Effector memory CD8-positive, alpha-beta T cell (primary cell): ENCODE measurements at regions not wholly inside any gene's neighbourhood (a gene's known extent, or its start where the extent isn't known, plus 50 kb on each side); places are given as distances from the start of the nearest gene placed in this dataset.
"Not testable (repeated sequence)": the region's sequence is repeated elsewhere in the genome, so short reads cannot be mapped to it uniquely, and the experiment has no call there.

ENCODE experiments used
- ATAC-seq: fragments of 150-1000 bp; cut with Tn5 transposase; replicated peaks from 2 replicates; pipeline ENCODE4 v1.10.0; 2021; ENCODE audit warnings: mild to moderate bottlenecking, moderate library complexity
- DNase-seq, 3 experiments: peaks; one replicate each; pipeline ENCODE4 v3.0.0; 2021
- H3K27ac Mint-ChIP-seq, 2 donors: one replicate each; pipeline ENCODE4 v1.8.0; 2022; ENCODE audit warnings: mild to moderate bottlenecking in 2 of 2, mixed read lengths in 2 of 2, moderate library complexity in 2 of 2
- H3K27me3 Mint-ChIP-seq, 2 donors: one replicate each; pipeline ENCODE4 v1.8.0; 2022; ENCODE audit warnings: mixed read lengths in 2 of 2
- H3K36me3 Mint-ChIP-seq: one replicate; pipeline ENCODE4 v1.8.0; 2022; ENCODE audit warnings: mild to moderate bottlenecking, moderate library complexity, mixed read lengths; ENCODE audit not compliant: insufficient read depth
- H3K4me1 Mint-ChIP-seq, 2 donors: one replicate each; pipeline ENCODE4 v1.8.0; 2022; ENCODE audit warnings: low read depth in 2 of 2, mixed read lengths in 2 of 2
- H3K4me3 Mint-ChIP-seq, 2 donors: one replicate each; pipeline ENCODE4 v1.8.0; 2022; ENCODE audit warnings: mild to moderate bottlenecking in 2 of 2, mixed read lengths in 2 of 2, moderate library complexity in 2 of 2
- H3K9me3 Mint-ChIP-seq, 2 donors: one replicate each; pipeline ENCODE4 v1.8.0; 2022; ENCODE audit warnings: mixed read lengths in 2 of 2

DNA sequence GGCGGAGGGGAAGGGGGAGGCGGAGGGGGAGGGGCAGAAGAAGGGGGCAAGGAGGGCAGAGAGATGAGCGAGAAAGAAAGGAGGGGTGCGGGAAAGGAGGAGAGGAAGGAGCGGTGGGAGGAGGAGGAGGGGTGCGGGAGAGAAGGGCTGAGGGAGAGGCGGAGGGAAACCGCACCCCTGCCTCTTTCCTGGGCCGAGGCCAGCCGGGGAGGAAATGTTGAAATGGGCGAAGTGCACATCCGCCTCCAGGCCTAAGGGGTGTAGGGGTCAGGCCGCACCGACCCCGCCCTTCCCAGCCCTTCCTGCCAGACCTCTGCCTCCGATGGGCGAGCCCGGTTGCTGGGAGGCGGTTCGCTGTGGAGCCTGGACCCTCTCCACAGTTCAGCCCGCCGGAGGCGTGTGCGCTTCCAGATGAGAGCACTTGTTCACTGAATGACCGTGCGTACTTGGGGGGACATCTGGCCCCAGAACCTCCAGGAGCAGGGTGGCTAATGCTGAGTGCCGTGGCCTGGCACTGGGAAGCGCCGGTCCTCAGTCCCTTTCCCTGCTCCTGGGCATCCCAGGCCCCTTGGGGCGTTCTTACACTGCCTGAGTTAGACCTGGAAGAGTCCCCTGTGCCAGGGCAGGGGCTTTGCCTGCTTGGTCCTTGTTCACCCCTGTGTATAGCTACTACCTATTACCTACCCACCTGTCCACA lies 110.3 kb upstream of the KLF13 start:
- Mint-ChIP-seq H3K27me3 (no peaks in the 10 kb centered on the region), H3K9me3 (no peaks in the 10 kb centered on the region), H3K4me3 (peak overlapping the region; percentile 77 to 79), H3K27ac (peak overlapping the region; percentile 87 to 94), H3K4me1 (peaks cover 10 to 11% of the 10 kb centered on the region in 2 donors), H3K36me3 (peaks cover 10% of the 10 kb centered on the region)
- DNase-seq (peak in 1 of 3 experiments; percentile 47), ATAC-seq (peak; percentile 47)

DNA sequence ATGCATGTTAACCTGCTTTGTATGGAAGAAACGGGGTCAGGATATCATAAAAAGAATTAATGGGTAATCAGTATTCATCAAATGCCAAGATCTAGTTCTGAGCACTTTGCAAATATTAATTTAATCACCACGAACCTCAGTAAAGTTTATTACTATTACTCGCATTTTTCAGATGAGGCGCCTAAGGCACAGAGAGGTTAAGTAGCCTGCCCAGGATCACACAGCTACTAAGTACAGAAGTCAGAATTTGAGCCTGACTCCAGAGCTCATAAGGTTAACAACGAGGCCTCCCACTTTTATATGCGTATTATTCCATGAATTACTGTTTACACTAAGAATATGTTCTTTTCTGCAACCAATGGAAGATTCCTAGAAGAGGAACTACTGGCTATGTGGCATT lies 109.6 kb upstream of the KLF13 start:
- Mint-ChIP-seq H3K9me3 (no peaks in the 10 kb centered on the region), H3K27ac (peak overlapping the region; percentile 87 to 94), H3K27me3 (no peaks in the 10 kb centered on the region), H3K4me1 (peaks cover 12% of the 10 kb centered on the region in 2 donors), H3K36me3 (peaks cover 10% of the 10 kb centered on the region), H3K4me3 (no peak overlapping the region)
- ATAC-seq (no peak), DNase-seq (no peak)

DNA sequence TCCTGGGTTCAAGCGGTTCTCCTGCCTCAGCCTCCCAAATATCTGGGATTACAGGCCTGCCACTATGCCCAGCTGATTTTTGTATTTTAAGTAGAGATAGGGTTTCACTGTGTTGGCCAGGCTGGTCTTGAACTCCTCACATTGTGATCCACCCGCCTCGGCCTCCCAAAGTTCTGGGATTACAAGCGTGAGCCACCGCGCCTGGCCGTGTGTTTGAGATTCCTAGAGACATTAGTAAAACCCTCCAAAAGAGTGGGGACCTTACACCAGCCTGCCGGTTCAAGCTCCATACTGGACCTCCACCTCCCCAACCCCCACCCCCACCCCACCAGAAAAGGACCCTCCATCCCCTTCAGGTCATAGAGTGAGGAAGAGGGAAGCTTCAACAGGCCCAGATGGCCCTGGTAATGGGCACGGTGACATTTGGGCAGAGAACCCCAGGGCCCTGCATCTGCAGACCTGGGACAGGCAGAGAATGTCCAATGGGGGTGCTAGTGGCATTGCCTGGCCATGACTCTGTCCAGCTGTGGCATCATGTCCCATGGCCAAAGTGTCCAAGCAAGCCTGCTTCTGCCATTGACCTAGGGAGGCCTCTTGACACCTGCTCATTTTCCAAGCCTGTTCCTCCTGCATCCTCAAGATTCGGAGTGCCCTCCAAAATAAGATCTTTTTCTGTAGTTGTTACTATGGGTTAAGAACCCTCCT lies 108.9 kb upstream of the KLF13 start:
- Mint-ChIP-seq H3K36me3 (peaks cover 10% of the 10 kb centered on the region), H3K4me1 (peaks cover 13 to 16% of the 10 kb centered on the region in 2 donors), H3K9me3 (no peaks in the 10 kb centered on the region), H3K27ac (peak overlapping the region; percentile 44 to 94), H3K27me3 (no peaks in the 10 kb centered on the region), H3K4me3 (no peak overlapping the region)
- DNase-seq (no peak), ATAC-seq (no peak)

DNA sequence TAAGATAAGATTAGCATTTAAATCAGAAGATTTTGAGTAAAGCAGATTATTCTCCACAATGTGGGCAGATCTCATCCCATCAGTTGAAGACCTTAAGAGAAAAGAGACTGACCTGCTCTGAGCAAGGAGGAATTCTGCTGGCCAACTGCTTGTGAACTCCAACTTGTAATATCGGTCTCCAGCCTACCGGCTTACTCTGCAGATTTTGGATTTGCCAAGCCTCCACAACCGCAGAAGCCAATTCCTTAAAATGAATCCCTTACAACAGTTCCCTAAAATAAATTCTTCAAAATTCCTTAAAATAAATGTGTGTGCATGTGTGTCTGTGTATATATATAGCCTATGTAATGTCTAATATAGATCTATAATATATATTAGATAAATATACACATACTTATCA lies 107.4 kb upstream of the KLF13 start:
- Mint-ChIP-seq H3K27me3 (no peaks in the 10 kb centered on the region), H3K27ac (peak overlapping the region in 1 of 2 donors; percentile 44), H3K9me3 (no peaks in the 10 kb centered on the region), H3K4me1 (peaks cover 13 to 18% of the 10 kb centered on the region in 2 donors), H3K4me3 (no peak overlapping the region), H3K36me3 (peaks cover 10% of the 10 kb centered on the region)
- DNase-seq (no peak), ATAC-seq (no peak)

DNA sequence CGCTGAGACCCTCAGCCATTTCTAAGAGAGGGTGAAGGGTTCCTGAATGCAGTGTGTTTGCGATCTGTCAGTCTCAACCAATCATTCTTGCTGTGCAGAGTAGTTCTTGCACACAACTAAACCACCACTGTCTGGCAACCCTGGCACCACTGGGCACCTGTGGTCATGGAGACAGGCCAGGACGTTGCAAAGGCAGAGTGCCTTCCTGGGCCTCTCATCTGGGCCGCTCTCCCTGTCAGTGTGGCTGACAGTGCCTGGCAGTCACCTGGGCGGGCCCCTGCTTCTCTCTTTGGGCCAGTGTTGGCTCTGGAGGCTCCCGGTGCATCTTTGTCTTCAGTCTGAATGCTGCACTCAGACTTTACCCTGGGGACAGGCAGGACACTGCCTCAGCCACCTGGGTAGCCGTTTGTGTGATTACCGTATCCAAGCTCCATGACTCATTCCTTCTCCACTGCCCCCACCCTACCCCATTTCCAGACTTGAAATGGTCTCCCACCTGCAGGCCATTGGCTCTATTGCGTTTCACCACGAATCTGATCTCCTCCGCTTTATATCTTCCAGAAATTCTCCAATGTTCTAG lies 104.6 kb upstream of the KLF13 start:
- Mint-ChIP-seq H3K4me1 (peaks cover 7 to 9% of the 10 kb centered on the region in 2 donors), H3K27me3 (no peaks in the 10 kb centered on the region), H3K36me3 (no peaks in the 10 kb centered on the region), H3K27ac (no peak overlapping the region), H3K9me3 (no peaks in the 10 kb centered on the region), H3K4me3 (no peak overlapping the region)
- DNase-seq: no peak
- no peak for ATAC-seq

DNA sequence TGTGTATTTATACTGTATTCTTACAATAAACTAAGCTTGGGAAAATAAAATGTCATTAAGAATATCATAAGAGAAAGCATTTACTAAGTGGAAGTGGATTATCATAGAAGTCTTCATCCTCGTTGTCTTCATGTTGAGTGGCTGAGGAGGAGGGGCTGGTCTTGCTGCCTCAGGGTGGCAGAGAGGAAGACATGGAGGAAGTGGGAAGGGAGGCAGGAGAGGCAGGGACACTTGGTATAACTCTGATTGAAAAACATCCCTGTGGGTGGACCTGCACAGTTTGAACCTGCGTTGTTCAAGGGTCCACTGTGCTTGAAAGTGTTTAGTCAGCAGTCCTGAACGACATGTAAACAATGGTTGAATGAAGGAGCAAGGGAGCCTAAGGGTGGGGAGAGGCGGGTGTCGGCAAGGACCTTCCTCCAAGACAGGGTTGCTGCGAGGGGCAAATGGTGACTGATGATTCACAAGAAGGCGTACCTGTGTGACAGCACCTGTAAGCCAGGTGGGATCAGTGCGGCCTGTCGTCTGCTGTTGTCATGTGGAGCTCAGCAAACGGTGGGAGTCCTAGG lies 103.8 kb upstream of the KLF13 start:
- Mint-ChIP-seq H3K27me3 (no peaks in the 10 kb centered on the region), H3K4me3 (no peak overlapping the region), H3K9me3 (no peaks in the 10 kb centered on the region), H3K27ac (no peak overlapping the region), H3K36me3 (no peaks in the 10 kb centered on the region), H3K4me1 (peaks cover 7 to 9% of the 10 kb centered on the region in 2 donors)
- DNase-seq: no peak
- no peak for ATAC-seq

DNA sequence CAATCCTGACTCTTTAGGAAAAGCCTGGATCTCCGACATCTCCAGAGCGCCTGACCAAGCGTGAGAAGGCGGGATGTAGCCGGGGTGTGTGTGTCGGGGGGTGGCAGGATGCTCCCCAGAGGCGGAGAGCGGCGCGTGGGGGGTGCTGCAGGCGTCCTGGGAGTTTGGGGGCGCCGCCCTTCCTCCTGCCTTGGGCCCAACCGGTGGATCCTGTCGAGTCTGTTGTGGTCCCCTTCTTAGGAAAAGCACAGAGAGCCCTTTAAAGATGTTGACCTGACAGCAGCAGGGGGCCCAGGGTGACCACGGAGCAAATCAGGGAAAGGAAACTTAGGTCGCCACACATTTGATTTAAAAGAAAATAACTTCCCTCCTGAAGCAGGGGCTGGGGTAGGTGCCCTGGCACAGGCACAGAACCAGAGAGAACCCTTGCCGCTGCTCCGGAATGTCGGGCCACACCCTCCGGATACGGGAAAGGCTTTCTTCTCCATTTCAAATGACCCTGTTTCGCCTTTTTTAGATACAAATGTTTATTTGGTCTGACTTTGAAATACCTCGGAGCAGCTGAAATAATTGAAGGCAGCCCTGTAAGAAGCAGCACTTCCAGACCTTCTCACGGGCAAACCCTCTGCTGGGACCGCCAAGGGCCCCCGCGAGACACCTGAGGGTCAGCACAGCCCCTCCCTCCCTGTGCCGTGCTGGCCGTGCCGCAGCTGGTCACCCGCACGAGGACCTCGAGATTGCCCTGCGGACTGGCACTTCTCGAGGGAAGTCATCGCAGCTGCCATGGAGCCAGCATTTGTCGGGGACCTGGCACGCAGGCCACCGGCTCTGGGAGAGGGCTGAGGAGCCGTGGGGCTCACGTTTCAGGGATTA lies 102.9 kb upstream of the KLF13 start:
- Mint-ChIP-seq H3K4me1 (peaks cover 4 to 9% of the 10 kb centered on the region in 2 donors), H3K27me3 (no peaks in the 10 kb centered on the region), H3K4me3 (no peak overlapping the region), H3K9me3 (no peaks in the 10 kb centered on the region), H3K36me3 (no peaks in the 10 kb centered on the region), H3K27ac (peak overlapping the region in 1 of 2 donors; percentile 66)
- DNase-seq: no peak
- ATAC-seq: no peak

DNA sequence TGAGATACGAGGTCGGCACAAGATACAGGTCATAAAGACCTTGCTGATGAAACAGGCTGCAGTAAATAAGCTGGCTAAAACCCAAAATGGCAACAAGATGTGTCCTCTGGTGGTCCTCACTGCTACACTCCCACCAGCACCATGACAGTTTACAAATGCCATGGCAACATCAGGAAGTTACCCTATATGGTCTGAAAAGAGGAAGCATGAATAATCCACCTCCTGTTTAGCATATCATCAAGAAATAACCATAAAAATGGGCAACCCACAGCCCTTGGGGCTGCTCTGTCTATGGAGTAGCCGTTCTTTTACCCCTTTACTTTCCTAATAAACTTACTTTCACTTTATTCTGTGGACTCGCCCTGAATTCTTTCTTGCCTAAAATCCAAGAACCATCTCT lies 102.0 kb upstream of the KLF13 start:
- H3K9me3 Mint-ChIP-seq, H3K27me3 Mint-ChIP-seq, ATAC-seq, H3K27ac Mint-ChIP-seq, H3K4me3 Mint-ChIP-seq, DNase-seq, H3K36me3 Mint-ChIP-seq: not testable (repeated sequence)
- peaks cover 4 to 15% of the 10 kb centered on the region in 2 donors for H3K4me1 Mint-ChIP-seq

DNA sequence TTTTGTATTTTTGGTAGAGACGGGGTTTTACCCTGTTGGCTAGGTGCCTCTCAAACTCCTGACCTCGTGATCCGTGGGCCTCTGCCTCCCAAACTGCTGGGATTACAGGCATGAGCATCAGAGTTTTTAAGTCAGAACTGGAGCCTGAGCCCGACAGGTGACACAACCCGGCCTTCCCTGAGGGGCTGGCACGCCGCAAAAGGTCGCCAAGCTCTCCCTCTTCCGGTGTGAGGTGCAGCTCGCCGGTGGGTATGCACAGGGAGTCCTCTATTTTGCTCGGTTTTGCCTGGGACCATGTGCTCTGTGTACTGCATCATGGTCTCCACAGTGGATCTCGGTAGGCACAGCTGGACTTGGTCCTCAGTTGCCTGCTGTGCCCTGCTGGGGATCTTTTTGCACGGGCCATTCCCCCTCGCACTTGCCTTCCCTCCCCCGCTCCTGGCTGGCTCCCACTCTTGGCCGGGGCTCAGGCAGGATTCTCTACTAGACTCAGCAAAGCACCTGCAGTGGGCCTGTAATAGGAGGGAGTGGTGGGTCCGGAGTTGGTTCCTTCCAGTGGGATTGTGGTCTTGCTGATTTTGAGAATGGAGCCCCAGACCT lies 101.2 kb upstream of the KLF13 start:
- Mint-ChIP-seq H3K4me1 (peaks cover 4 to 15% of the 10 kb centered on the region in 2 donors), H3K4me3 (no peak overlapping the region), H3K36me3 (no peaks in the 10 kb centered on the region), H3K27ac (no peak overlapping the region), H3K27me3 (no peaks in the 10 kb centered on the region), H3K9me3 (no peaks in the 10 kb centered on the region)
- ATAC-seq (no peak), DNase-seq (no peak)

DNA sequence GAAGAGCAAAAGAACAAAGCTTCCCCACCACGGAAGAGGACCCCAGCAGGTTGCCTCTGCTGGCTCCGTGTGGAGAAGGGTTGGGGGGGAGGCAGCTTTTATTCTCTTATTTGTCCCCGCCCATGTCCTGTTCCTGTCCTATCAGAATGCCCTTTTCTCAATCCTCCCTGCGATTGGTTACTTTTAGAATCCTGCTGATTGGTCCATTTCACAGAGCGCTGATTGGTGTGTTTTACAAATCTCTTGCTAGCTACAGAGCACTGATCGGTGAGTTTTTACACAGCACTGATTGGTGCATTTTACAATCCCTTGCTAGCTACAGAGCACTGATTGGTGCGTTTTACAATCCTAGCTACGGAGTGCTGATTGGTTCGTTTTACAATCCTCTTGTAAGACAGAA lies 100.6 kb upstream of the KLF13 start:
- Mint-ChIP-seq H3K4me3 (no peak overlapping the region), H3K4me1 (peaks cover 4 to 16% of the 10 kb centered on the region in 2 donors), H3K36me3 (peaks cover 2% of the 10 kb centered on the region), H3K27ac (no peak overlapping the region), H3K9me3 (no peaks in the 10 kb centered on the region), H3K27me3 (no peaks in the 10 kb centered on the region)
- DNase-seq (no peak), ATAC-seq (no peak)

DNA sequence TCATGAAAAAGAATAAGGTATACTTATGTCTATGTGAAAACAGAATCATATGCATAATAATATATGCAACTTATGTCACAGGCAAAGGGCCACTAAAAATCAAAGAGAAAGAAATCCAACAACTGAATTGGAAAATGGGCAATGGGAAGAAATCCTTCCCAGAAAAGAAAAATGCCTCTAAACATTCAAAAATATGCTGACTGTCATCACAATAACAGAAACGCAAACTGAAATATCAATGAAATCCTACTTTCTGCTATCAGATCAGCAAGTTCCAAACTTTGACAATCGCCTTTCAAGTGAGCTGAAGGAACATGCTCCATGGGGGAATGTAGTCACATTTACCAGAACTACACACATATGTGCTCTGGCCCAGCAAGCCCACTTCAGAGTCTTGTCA lies 99.4 kb upstream of the KLF13 start:
- Mint-ChIP-seq H3K4me3 (no peak overlapping the region), H3K27ac (no peak overlapping the region), H3K36me3 (peaks cover 5% of the 10 kb centered on the region), H3K27me3 (no peaks in the 10 kb centered on the region), H3K4me1 (peaks cover 0 to 15% of the 10 kb centered on the region in 2 donors), H3K9me3 (no peaks in the 10 kb centered on the region)
- ATAC-seq: no peak
- no peak for DNase-seq

DNA sequence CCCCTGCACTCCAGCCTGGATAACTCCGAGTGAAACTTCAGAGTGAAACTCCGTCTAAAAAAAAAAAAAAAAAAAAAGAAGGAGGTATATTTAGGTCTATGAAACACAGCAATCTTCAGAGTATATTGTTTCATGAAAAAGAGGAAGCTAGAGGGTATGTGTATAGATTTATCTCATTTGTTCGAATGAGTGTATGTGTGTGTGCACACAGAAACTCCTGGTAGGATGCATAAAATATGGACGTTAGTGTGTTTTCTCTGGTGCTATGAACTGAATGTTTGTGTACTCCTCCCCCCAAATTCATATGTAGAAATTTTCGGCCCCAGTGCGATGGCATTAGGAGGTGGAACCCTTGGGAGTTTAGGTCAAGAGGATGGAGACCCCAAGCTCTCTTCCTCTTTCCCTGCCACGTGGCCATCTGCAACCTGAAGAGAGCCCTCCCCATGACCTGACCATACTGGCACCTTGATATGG lies 98.6 kb upstream of the KLF13 start:
- Mint-ChIP-seq H3K9me3 (no peaks in the 10 kb centered on the region), H3K36me3 (peaks cover 5% of the 10 kb centered on the region), H3K27me3 (no peaks in the 10 kb centered on the region), H3K4me3 (no peak overlapping the region), H3K4me1 (peaks cover 0 to 11% of the 10 kb centered on the region in 2 donors), H3K27ac (no peak overlapping the region)
- ATAC-seq (no peak), DNase-seq (no peak)
